Kidney (tissue), 13 donors: ENCODE measurements at regions not wholly inside any gene's neighbourhood (a gene's known extent, or its start where the extent isn't known, plus 50 kb on each side); places are given as distances from the start of the nearest gene placed in this dataset.

Experiments used
- DNase-seq, 5 donors: peaks; one replicate each; pipeline ENCODE4 v3.0.0-alpha.2; 2013 to 2020
- FAIRE-seq: peaks from 2 replicates; lab custom pipeline; 2012; peaks lifted over from hg19 to GRCh38; lab: Jason Lieb, UNC
- H3K27ac ChIP-seq, 2 donors: one replicate each; pipeline ENCODE4 v1.7.0; 2013; ENCODE audit warnings: low read depth in 2 of 2, low read length in 2 of 2, inconsistent platforms in 1 of 2
- H3K27me3 ChIP-seq: one replicate; pipeline ENCODE4 v1.7.1; 2013; ENCODE audit warnings: low read length, inconsistent platforms; ENCODE audit not compliant: control insufficient read depth, insufficient read depth
- H3K36me3 ChIP-seq, 3 donors: one replicate each; pipeline versions ENCODE4 v1.7.0 to v1.7.1; 2013; ENCODE audit warnings: low read length in 3 of 3, control low read depth in 1 of 3, inconsistent platforms in 1 of 3; ENCODE audit not compliant: insufficient read depth in 3 of 3, control insufficient read depth in 2 of 3
- H3K4me1 ChIP-seq, 3 donors: one replicate each; pipeline versions ENCODE4 v1.7.0 to v1.7.1; 2013; ENCODE audit warnings: low read length in 3 of 3, inconsistent platforms in 1 of 3, low read depth in 1 of 3; ENCODE audit not compliant: control insufficient read depth in 2 of 3, insufficient read depth in 2 of 3
- H3K4me3 ChIP-seq, 3 donors: one replicate each; pipeline versions ENCODE4 v1.7.0 to v1.8.1; 2013; ENCODE audit warnings: low read length in 3 of 3, control low read depth in 1 of 3, inconsistent platforms in 1 of 3
- H3K9ac ChIP-seq, 3 donors: one replicate each; pipeline versions ENCODE4 v1.7.0 to v1.7.1; 2013; ENCODE audit warnings: low read length in 3 of 3, control low read depth in 1 of 3, inconsistent platforms in 1 of 3
- H3K9me3 ChIP-seq, 3 donors: one replicate each; pipeline versions ENCODE4 v1.7.0 to v1.7.1; 2013; ENCODE audit warnings: low read length in 3 of 3, control low read depth in 1 of 3, inconsistent platforms in 1 of 3; ENCODE audit not compliant: control insufficient read depth in 2 of 3, insufficient read depth in 1 of 3
- CTCF ChIP-seq: IDR thresholded peaks from 3 replicates; pipeline ENCODE4 v1.5.1; 2012; ENCODE audit warnings: mild to moderate bottlenecking, moderate library complexity, borderline replicate concordance; ENCODE audit not compliant: insufficient read depth; ENCODE audit errors: extremely low read depth
- intact Hi-C: fragments of 100-400 bp; cut with DNase I; formaldehyde crosslinking; loops from one replicate; pipeline ENCODE4 v1.11.1; 2022
- donor health status: control.
- donor health status: control.
- donor health status: control.
- donor health status: control.
- donor health status: control.
- donor health status: DM: yes; HTN: yes; CAD: no.
- donor health status: Normal renal cell carcinoma (clear cell type).

DNA sequence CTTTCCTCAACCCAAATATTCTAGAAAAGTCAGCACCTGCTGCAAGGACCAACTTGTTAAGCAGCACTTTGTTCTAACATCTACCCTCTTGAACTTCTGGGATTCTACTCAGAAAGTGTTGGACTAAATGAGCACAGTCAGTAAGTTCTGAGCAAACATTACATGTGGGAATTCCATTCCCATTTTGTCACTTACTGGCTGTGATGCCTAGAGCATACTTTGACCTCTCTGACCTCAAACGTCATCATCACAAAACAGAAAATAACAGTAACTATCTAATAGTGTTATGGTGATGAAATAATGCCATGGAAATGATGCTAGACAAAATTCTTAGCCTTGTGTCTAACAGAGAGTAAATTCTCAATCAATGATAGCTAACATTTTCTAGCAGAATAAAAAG, 829.4 kb downstream of the EPHA7 start:
- TF ChIP-seq CTCF, result no peak
- H3K4me3 ChIP-seq, result no peak overlapping the region
- no peaks in the 10 kb centered on the region for H3K4me1 ChIP-seq
- H3K27me3 ChIP-seq, result no peaks in the 10 kb centered on the region
- no peaks in the 10 kb centered on the region for H3K9me3 ChIP-seq
- H3K27ac ChIP-seq, result no peak overlapping the region
- FAIRE-seq (no peak), DNase-seq (no peak)
- intact Hi-C loops, result no loop called here
- no peak overlapping the region for H3K9ac ChIP-seq
- H3K36me3 ChIP-seq, result no peaks in the 10 kb centered on the region

DNA sequence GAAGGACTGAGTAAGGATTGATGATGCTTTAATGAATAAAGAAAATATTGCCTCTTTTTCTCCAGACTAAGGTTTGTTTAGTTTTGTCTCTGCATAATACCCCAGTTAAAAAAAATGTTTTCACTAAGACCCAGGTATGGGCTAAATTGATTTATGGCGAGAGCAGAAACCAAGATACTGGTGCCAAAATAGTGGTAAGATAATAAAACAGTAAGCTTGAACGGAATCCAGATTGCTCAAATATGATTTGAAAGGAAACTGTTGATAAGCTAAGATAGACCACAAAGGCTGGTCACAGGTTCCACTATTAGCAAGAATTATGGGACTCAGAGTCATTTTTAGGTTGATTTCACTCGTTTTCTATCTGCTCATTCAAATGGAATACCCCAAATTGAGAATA, 831.2 kb downstream of the EPHA7 start:
- no peaks in the 10 kb centered on the region for H3K36me3 ChIP-seq
- DNase-seq, result no peak

GRCh38 chr6:92587525-92587924, 831.8 kb downstream of the EPHA7 start:
- Histone ChIP-seq H3K4me1 (no peaks in the 10 kb centered on the region), H3K36me3 (no peaks in the 10 kb centered on the region), H3K27ac (no peak overlapping the region), H3K9me3 (no peaks in the 10 kb centered on the region), H3K27me3 (no peaks in the 10 kb centered on the region), H3K4me3 (no peak overlapping the region), H3K9ac (no peak overlapping the region)
- TF ChIP-seq CTCF, result no peak
- intact Hi-C loops, result no loop called here
- FAIRE-seq, result no peak
- DNase-seq, result no peak

More for the DNA sequence above, 831.2 kb downstream of the EPHA7 start:
- no peaks in the 10 kb centered on the region for H3K4me1 ChIP-seq
- H3K9me3 ChIP-seq, result no peaks in the 10 kb centered on the region
- H3K4me3 ChIP-seq, result no peak overlapping the region
- TF ChIP-seq CTCF, result no peak
- no peak for FAIRE-seq
- no peak overlapping the region for H3K9ac ChIP-seq
- no peak overlapping the region for H3K27ac ChIP-seq
- H3K27me3 ChIP-seq, result no peaks in the 10 kb centered on the region
- intact Hi-C loops, result no loop called here
